ENCODE measurements at regions not wholly inside any gene's neighbourhood (a gene's known extent, or its start where the extent isn't known, plus 50 kb on each side); places are given as distances from the start of the nearest gene placed in this dataset.

- Histone ChIP-seq H3K27me3 (replicated peaks) (no peaks in the 10 kb centered on the region), H3K4me3 (ENCODE audit: low read depth, low read length) (no peak overlapping the region), H3K27ac (no peak overlapping the region), H3K36me3 (replicated peaks) (no peaks in the 10 kb centered on the region)
- no peak for TF ChIP-seq CTCF (IDR thresholded peaks at IDR 0.05; ENCODE audit: low read depth, low read length, missing control alignments)
- in situ Hi-C loops (cut with HindIII; ENCODE audit: low pct_ligation_motif_present, low sequenced_read_pairs), result no loop called here
- DNase-seq, result no peak
Observed at GRCh38 chr16:8505327-8505991, 84.9 kb downstream of the TMEM114 start.

- DNase-seq, result no peak
- no peaks in the 10 kb centered on the region for H3K36me3 ChIP-seq (replicated peaks)
- H3K4me3 ChIP-seq (ENCODE audit: low read depth, low read length), result no peak overlapping the region
- in situ Hi-C loops (cut with HindIII; ENCODE audit: low pct_ligation_motif_present, low sequenced_read_pairs), result no loop called here
- TF ChIP-seq CTCF (IDR thresholded peaks at IDR 0.05; ENCODE audit: low read depth, low read length, missing control alignments), result no peak
- no peak overlapping the region for H3K27ac ChIP-seq
- H3K27me3 ChIP-seq (replicated peaks), result no peaks in the 10 kb centered on the region
Observed at GRCh38 chr16:8502446-8502845, 87.9 kb downstream of the TMEM114 start.

GRCh38 chr16:8500351-8500750, 90.0 kb downstream of the TMEM114 start:
- Histone ChIP-seq H3K27me3 (replicated peaks) (no peaks in the 10 kb centered on the region), H3K27ac (no peak overlapping the region), H3K36me3 (replicated peaks) (no peaks in the 10 kb centered on the region), H3K4me3 (ENCODE audit: low read depth, low read length) (no peak overlapping the region)
- no peak for TF ChIP-seq CTCF (IDR thresholded peaks at IDR 0.05; ENCODE audit: low read depth, low read length, missing control alignments)
- in situ Hi-C loops (cut with HindIII; ENCODE audit: low pct_ligation_motif_present, low sequenced_read_pairs), result no loop called here
- DNase-seq, result no peak

- H3K4me3 ChIP-seq (ENCODE audit: low read depth, low read length), result no peak overlapping the region
- in situ Hi-C loops (cut with HindIII; ENCODE audit: low pct_ligation_motif_present, low sequenced_read_pairs), result no loop called here
- no peaks in the 10 kb centered on the region for H3K36me3 ChIP-seq (replicated peaks)
- H3K27me3 ChIP-seq (replicated peaks), result no peaks in the 10 kb centered on the region
- no peak overlapping the region for H3K27ac ChIP-seq
- no peak for TF ChIP-seq CTCF (IDR thresholded peaks at IDR 0.05; ENCODE audit: low read depth, low read length, missing control alignments)
- no peak for DNase-seq
Observed at GRCh38 chr16:8496364-8496763, 93.9 kb downstream of the TMEM114 start.

GRCh38 chr16:8493972-8494371, 96.3 kb downstream of the TMEM114 start:
- no peak for DNase-seq
- H3K27me3 ChIP-seq (replicated peaks), result no peaks in the 10 kb centered on the region
- in situ Hi-C loops (cut with HindIII; ENCODE audit: low pct_ligation_motif_present, low sequenced_read_pairs), result no loop called here
- no peak overlapping the region for H3K4me3 ChIP-seq (ENCODE audit: low read depth, low read length)
- H3K27ac ChIP-seq, result no peak overlapping the region
- no peaks in the 10 kb centered on the region for H3K36me3 ChIP-seq (replicated peaks)
- TF ChIP-seq CTCF (IDR thresholded peaks at IDR 0.05; ENCODE audit: low read depth, low read length, missing control alignments), result no peak

- Histone ChIP-seq H3K36me3 (replicated peaks) (no peaks in the 10 kb centered on the region), H3K27ac (no peak overlapping the region), H3K27me3 (replicated peaks) (no peaks in the 10 kb centered on the region), H3K4me3 (ENCODE audit: low read depth, low read length) (no peak overlapping the region)
- no peak for TF ChIP-seq CTCF (IDR thresholded peaks at IDR 0.05; ENCODE audit: low read depth, low read length, missing control alignments)
- no peak for DNase-seq
- in situ Hi-C loops (cut with HindIII; ENCODE audit: low pct_ligation_motif_present, low sequenced_read_pairs), result no loop called here
Observed at GRCh38 chr16:8492690-8493089, 97.6 kb downstream of the TMEM114 start.

Measured in brain microvascular endothelial cell (primary cell).